Esophagus muscularis mucosa (tissue), 4 donors: ENCODE measurements at regions not wholly inside any gene's neighbourhood (a gene's known extent, or its start where the extent isn't known, plus 50 kb on each side); places are given as distances from the start of the nearest gene placed in this dataset.
"Not testable (repeated sequence)": the region's sequence is repeated elsewhere in the genome, so short reads cannot be mapped to it uniquely, and the experiment has no call there.

Experiments used
- DNase-seq: peaks from one replicate; pipeline ENCODE4 v3.0.0-alpha.2; 2017; ENCODE audit errors: extremely low spot score
- H3K27ac ChIP-seq, 4 donors: fragments of 200-600 bp; sonication (generic); replicated peaks in 1 of 4; 1 replicate in 3 of 4; 2 replicates in 1 of 4; pipeline ENCODE4 v1.5.1; 2016 to 2019; ENCODE audit warnings: mild to moderate bottlenecking in 1 of 4
- H3K27me3 ChIP-seq, 4 donors: fragments of 200-600 bp; sonication (generic); one replicate each; pipeline versions ENCODE4 v1.5.1 to v1.6.0; 2016 to 2019
- H3K36me3 ChIP-seq, 4 donors: fragments of 200-600 bp; sonication (generic); one replicate each; pipeline ENCODE4 v1.5.1; 2016 to 2019
- H3K4me1 ChIP-seq, 4 donors: fragments of 200-600 bp; sonication (generic); one replicate each; pipeline ENCODE4 v1.5.1; 2016 to 2019
- H3K4me3 ChIP-seq, 4 donors: fragments of 200-600 bp; sonication (generic); 1 replicate in 2 of 4; 2 replicates in 2 of 4; pipeline ENCODE4 v1.5.1; 2016 to 2019; ENCODE audit warnings: mild to moderate bottlenecking in 4 of 4, moderate library complexity in 1 of 4
- H3K9me3 ChIP-seq, 4 donors: fragments of 200-600 bp; sonication (generic); 1 replicate in 3 of 4; 2 replicates in 1 of 4; pipeline ENCODE4 v1.5.1; 2016 to 2019
- EP300 ChIP-seq: sonication (generic); formaldehyde crosslinking; IDR thresholded peaks from one replicate; pipeline ENCODE4 v1.6.1; 2017; ENCODE audit warnings: antibody characterized with exemption
- POLR2A ChIP-seq: fragments of 450-650 bp; IDR thresholded peaks from one replicate; pipeline ENCODE4 v1.6.1; 2017; ENCODE audit warnings: antibody characterized with exemption, moderate library complexity, mild to moderate bottlenecking, low read depth
- POLR2AphosphoS5 ChIP-seq, 2 donors: sonication (generic); formaldehyde crosslinking; IDR thresholded peaks; one replicate each; pipeline ENCODE4 v1.6.1; 2017; ENCODE audit warnings: antibody characterized with exemption in 2 of 2
- WGBS: methylation state at CpG from one replicate; pipeline ENCODE4 v1.1.5; 2018; 5-methylcytosine and 5-hydroxymethylcytosine counted together
- intact Hi-C: fragments of 100-400 bp; cut with DNase I; formaldehyde crosslinking; loops from one replicate; pipeline ENCODE4 v1.15.1; 2023
- TF ChIP-seq, protein P1 (sequence below), 3 experiments: fragments of 200-600 bp in 2 of 3; fragments of 450-650 bp in 1 of 3; sonication (generic) in 2 of 3; IDR thresholded peaks; one replicate each; pipeline ENCODE4 v1.5.1; 2017 to 2019; ENCODE audit warnings: antibody characterized with exemption in 3 of 3, mild to moderate bottlenecking in 2 of 3, moderate library complexity in 1 of 3

DNA sequence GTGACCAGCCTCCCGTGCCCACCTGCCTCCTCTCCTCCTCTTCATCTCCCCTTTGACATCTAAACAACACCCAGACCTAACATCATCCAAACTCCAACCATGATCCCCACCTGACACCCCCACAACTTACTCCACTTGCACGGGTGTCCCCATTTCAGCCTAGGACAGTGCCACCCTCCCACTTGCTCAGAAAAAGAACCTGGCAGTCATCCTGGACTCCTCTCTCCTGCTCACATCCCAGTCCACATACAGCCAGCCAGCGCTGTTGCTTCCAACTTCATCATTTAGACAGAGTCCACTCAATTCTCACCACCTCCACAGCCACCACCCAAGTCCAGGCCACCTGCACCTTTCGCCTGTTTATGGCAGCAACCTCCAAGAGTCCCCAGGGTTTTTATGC, 485.7 kb downstream of the MN1 start:
- no peak overlapping the region for H3K4me3 ChIP-seq
- WGBS, result 82% methylated on average over 4 of the region's 4 CpGs
- DNase-seq, result no peak
- no peaks in the 10 kb centered on the region for H3K36me3 ChIP-seq
- intact Hi-C loops, result no loop called here
- H3K9me3 ChIP-seq, result no peaks in the 10 kb centered on the region
- no peaks in the 10 kb centered on the region for H3K27me3 ChIP-seq
- H3K4me1 ChIP-seq, result peaks cover 0 to 24% (median 3%) of the 10 kb centered on the region in 4 donors
- TF ChIP-seq EP300, result no peak
- no peak for TF ChIP-seq POLR2AphosphoS5 (IDR thresholded peaks at IDR 0.05)
- TF ChIP-seq POLR2A, result no peak
- TF ChIP-seq, protein P1, sequence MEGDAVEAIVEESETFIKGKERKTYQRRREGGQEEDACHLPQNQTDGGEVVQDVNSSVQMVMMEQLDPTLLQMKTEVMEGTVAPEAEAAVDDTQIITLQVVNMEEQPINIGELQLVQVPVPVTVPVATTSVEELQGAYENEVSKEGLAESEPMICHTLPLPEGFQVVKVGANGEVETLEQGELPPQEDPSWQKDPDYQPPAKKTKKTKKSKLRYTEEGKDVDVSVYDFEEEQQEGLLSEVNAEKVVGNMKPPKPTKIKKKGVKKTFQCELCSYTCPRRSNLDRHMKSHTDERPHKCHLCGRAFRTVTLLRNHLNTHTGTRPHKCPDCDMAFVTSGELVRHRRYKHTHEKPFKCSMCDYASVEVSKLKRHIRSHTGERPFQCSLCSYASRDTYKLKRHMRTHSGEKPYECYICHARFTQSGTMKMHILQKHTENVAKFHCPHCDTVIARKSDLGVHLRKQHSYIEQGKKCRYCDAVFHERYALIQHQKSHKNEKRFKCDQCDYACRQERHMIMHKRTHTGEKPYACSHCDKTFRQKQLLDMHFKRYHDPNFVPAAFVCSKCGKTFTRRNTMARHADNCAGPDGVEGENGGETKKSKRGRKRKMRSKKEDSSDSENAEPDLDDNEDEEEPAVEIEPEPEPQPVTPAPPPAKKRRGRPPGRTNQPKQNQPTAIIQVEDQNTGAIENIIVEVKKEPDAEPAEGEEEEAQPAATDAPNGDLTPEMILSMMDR (IDR thresholded peaks at IDR 0.05), result no peak
- no peak overlapping the region for H3K27ac ChIP-seq

DNA sequence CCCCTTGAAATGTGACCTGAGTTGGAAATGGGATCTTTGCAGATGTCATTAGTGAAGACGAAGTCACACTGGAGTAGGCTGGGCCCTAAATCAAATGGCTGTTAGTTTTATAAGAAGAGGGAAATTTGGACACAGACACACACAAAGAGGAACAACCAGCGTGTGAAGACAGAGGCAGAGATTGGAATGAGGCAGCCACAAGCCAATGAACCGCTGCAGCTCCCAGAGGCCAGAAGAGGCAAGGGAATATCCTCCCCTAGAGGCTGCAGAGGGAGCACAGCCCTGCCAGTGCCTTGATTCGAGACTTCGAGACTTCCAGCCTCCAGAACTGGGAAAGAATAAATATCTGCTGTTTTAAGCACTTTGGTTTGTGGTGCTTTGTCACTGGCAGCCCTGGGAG, 484.5 kb downstream of the MN1 start:
- H3K27me3 ChIP-seq, result peaks cover 0 to 4% (median 0%) of the 10 kb centered on the region in 4 donors
- H3K9me3 ChIP-seq, result no peaks in the 10 kb centered on the region
- H3K4me3 ChIP-seq, result no peak overlapping the region
- H3K36me3 ChIP-seq, result no peaks in the 10 kb centered on the region
- intact Hi-C loops, result no loop called here
- peaks cover 0 to 22% (median 0%) of the 10 kb centered on the region in 4 donors for H3K4me1 ChIP-seq
- no peak overlapping the region for H3K27ac ChIP-seq
- DNase-seq, result no peak
- WGBS, result 76% methylated on average over 5 of the region's 5 CpGs
- no peak for TF ChIP-seq POLR2AphosphoS5 (IDR thresholded peaks at IDR 0.05)
- no peak for TF ChIP-seq EP300
- TF ChIP-seq, protein P1 (IDR thresholded peaks at IDR 0.05), result no peak
- no peak for TF ChIP-seq POLR2A

DNA sequence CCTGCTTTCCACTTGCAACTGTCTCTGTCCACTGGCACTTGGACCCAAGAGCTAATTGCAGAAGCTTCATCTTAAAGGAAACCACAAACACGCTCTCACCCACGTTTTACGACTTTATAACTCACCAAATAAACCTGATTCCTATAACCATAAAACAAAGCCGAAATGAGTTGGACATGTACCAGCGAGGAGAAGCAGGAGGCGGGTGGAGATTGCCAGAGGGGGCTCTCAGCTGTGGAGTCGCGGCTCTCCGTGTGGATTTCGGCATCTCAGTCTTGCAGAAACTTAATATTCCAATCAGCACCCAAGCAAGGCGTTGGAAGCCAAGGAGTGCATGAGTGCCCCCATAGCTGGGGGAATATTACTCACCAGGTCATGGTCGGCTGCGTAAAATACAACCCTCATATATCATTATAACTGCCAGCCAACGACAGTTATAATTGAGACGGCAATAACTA, 483.6 kb downstream of the MN1 start:
- Histone ChIP-seq H3K4me1 (peaks cover 0 to 14% (median 0%) of the 10 kb centered on the region in 4 donors), H3K27ac (no peak overlapping the region), H3K4me3 (no peak overlapping the region), H3K9me3 (no peaks in the 10 kb centered on the region), H3K36me3 (no peaks in the 10 kb centered on the region), H3K27me3 (peaks cover 0 to 6% (median 2%) of the 10 kb centered on the region in 4 donors)
- TF ChIP-seq EP300 (no peak), POLR2AphosphoS5 (IDR thresholded peaks at IDR 0.05) (no peak), POLR2A (no peak)
- TF ChIP-seq, protein P1 (IDR thresholded peaks at IDR 0.05), result no peak
- intact Hi-C loops, result no loop called here
- 74% methylated on average over 15 of the region's 15 CpGs for WGBS
- DNase-seq, result no peak

DNA sequence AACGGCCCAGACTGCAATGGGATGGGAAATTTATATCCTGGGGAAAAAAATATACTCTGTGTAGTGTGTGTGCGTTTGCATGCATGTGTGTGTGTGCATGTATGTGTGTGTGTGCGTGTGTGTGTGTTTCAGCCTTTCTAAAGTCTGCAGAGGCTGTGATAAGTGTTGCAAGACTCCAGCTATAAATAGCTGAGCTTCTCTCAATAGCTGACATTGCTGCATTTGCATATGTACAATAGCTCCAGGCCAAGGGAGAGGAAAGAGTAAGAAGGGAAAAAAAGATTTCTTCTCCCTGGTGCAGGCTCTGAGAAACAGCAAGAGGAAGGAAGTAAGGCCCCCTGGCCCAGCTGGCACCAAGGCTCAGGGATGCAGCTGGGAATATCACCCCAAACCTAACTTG, 483.0 kb downstream of the MN1 start:
- Histone ChIP-seq H3K4me1 (peaks cover 0 to 15% (median 0%) of the 10 kb centered on the region in 4 donors), H3K36me3 (no peaks in the 10 kb centered on the region), H3K27me3 (peaks cover 0 to 11% (median 4%) of the 10 kb centered on the region in 4 donors), H3K27ac (no peak overlapping the region), H3K9me3 (no peaks in the 10 kb centered on the region), H3K4me3 (no peak overlapping the region)
- no peak for TF ChIP-seq EP300
- no peak for TF ChIP-seq POLR2A
- TF ChIP-seq POLR2AphosphoS5 (IDR thresholded peaks at IDR 0.05), result no peak
- TF ChIP-seq, protein P1 (IDR thresholded peaks at IDR 0.05), result no peak
- WGBS, result 49% methylated on average over 3 of the region's 3 CpGs
- no peak for DNase-seq
- intact Hi-C loops, result no loop called here

DNA sequence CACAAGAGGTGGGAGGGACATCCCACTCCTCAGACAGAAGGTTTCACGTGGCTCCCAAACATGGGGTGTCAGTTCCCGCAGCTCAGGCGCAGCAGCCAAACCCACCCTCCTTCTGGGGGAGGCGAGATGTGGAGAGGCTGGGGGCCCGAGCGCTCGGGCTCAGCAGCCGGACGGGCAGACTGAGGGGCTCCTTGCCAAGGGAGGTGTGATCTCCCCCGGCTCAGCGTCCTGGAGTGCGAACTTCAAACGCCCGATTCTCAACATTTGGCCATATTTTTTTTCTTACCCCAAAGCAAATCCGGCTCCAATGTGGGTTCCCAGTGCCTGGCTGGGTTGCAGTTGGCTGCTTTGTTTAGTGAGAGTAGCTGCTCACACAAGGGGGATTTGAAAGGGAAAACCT, 477.9 kb downstream of the MN1 start:
- no peaks in the 10 kb centered on the region for H3K36me3 ChIP-seq
- H3K4me3 ChIP-seq, result no peak overlapping the region
- peaks cover 0 to 10% (median 0%) of the 10 kb centered on the region in 4 donors for H3K4me1 ChIP-seq
- TF ChIP-seq POLR2A (no peak), POLR2AphosphoS5 (IDR thresholded peaks at IDR 0.05) (no peak), EP300 (no peak)
- TF ChIP-seq, protein P1 (IDR thresholded peaks at IDR 0.05), result no peak
- H3K27ac ChIP-seq, result no peak overlapping the region
- no peak for DNase-seq
- peaks cover 0 to 27% (median 7%) of the 10 kb centered on the region in 4 donors for H3K27me3 ChIP-seq
- intact Hi-C loops, result no loop called here
- no peaks in the 10 kb centered on the region for H3K9me3 ChIP-seq
- 17% methylated on average over 11 of the region's 15 CpGs for WGBS

DNA sequence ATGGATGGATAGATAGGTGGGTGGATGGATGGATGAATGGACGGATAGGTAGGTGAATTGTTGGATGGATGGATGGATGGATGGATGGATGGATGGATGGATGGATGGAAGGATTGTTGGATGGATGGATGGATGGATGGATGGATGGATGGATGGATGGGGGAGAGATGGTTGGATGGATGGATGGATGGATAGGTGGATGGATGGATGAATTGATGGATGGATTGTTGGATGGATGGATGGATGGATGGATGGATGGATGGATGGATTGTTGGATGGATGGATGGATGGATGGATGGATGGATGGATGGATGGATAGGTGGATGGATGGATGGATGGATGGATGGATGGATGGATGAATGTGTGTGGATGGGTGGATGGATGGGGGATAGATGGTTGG, 476.6 kb downstream of the MN1 start:
- peaks cover 0 to 13% (median 2%) of the 10 kb centered on the region in 4 donors for H3K4me1 ChIP-seq
- H3K9me3 ChIP-seq, H3K27ac ChIP-seq, H3K36me3 ChIP-seq, DNase-seq, intact Hi-C loops, H3K4me3 ChIP-seq: not testable (repeated sequence)
- WGBS, result 94% methylated on average over 1 of the region's 1 CpG
- H3K27me3 ChIP-seq, result peaks cover 0 to 27% (median 7%) of the 10 kb centered on the region in 4 donors
